GM21619 (cell line): ENCODE measurements at regions not wholly inside any gene's neighbourhood (a gene's known extent, or its start where the extent isn't known, plus 50 kb on each side); places are given as distances from the start of the nearest gene placed in this dataset.

ENCODE experiments used
- ATAC-seq: cut with Tn5 transposase; IDR thresholded peaks from one replicate; pipeline ENCODE4 v1.9.1; 2021; ENCODE audit not compliant: unreplicated experiment

GRCh38 chr11:15615398-15616096, 500.8 kb downstream of the INSC start:
- no peak for ATAC-seq

DNA sequence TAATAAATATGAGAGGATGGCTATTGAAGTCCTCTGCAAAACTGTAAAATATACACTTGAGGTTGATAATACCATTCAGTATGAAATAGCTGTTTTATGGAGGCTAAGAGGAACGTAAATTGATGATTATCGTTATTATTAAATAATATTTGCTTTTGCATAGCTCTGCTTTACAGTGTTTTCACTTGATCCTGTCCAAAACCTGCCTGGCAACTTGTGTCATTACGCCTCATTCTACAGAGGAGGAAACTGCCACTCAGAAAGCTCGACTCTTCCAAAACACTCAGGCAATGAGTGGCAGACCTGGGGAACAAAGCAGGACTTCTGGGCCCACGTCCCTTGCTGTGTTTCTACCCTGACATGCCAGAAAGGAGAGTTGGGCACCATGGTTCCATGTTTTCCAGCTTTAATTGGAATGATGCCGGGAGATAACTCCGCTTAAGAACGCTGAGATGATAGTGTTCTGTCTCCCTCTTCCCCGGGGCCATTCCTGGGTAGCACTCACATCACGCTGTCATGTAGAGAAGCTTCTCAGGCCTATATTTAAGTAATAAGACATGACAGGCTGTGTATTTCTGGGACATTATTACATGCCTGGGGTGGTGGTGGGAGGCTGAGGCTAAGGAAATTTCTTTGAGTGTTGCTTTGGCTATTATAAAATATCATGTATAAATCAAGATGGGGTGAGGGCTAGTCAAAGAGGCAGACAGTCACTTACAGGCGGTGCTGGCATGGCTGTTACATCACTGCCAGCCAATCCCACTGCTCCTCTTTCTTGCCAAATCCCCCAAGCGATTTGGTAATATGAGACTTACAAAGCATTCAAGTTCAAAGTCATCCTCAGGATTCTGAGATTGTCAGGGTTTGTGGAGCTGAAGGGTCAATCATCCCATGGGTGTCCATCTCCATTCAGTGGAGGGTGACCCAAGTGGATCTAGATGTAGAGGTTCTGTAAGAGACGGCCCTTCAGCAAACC, 501.7 kb downstream of the INSC start:
- ATAC-seq: no peak

DNA sequence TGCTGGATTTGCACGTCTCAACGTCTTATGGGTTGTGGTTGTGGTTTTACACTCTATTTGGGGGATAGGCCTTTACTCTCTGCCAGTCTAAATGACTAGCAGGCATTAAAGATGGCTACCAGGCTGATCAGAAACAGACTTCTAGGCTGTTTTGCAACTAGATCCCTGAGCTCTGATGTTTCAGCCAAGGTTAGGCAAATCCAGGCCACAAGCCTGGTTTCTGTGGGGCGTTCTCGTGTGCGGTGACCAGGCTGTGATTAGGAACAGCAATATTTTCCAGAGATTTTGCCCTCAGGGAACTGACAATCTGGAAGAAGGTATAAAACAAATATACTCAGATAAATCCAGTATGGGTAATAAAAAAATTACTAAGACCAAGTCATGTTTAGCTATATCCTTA, 502.4 kb downstream of the INSC start:
- no peak for ATAC-seq

- no peak for ATAC-seq
These were observed 503.9 kb downstream of the INSC start for GRCh38 chr11:15618583-15619032.

DNA sequence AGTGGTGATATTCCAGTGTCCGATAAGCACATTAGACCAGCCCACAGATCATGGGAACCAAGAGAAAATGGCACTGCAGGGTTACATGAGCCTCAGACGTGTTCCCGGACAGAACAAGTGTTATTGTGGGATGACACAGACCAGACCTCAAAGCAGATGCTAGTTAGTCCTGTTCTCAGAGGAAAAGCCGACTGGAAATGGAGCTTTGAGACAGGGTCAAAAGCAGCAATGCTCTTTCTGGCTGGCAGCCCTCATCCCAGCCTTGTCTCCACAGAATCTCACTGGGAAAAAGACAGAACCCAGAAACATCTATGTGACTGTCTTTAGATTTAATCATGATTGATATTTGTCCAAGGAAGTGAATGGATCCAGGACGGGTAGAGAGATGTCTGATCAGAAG, 506.8 kb downstream of the INSC start:
- ATAC-seq: no peak

GRCh38 chr11:15622231-15622890, 507.6 kb downstream of the INSC start:
- ATAC-seq: no peak

- no peak for ATAC-seq
These were observed 510.0 kb downstream of the INSC start for GRCh38 chr11:15624701-15625100.

GRCh38 chr11:15625691-15626090, 511.0 kb downstream of the INSC start:
- no peak for ATAC-seq

- no peak for ATAC-seq
These were observed 512.8 kb downstream of the INSC start for GRCh38 chr11:15627560-15627959.

DNA sequence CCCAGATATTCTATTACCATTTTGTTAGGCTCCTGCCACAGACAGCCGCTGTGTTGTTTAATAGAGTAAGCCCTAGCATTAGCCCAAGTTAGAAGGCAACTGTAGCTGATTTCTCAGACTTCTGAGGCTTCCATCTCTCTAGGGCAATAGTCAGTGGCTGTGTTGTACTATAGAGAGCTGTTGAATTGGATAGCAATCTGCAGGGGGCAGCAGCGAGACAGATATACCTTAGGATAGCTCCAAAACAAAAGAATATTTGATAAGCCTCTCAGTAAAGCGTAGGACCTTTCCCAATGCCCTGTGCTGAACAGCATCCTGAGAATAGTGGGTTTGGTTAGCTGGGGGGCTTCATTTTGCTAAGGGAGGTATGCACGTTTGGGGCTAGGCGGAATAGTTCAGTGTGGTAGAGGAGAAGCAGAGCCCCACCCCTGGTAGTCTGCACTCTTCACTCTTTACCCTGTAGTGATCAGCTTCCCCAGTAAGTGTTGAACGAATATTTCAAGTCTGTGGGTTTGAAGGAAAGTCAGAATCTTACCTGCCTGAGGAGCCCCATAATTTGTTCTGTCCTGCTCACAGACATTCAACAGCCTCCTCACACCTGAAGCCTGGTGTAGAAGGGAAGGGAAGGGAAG, 515.1 kb downstream of the INSC start:
- ATAC-seq: no peak

- no peak for ATAC-seq
These were observed 516.2 kb downstream of the INSC start for GRCh38 chr11:15630896-15631295.

DNA sequence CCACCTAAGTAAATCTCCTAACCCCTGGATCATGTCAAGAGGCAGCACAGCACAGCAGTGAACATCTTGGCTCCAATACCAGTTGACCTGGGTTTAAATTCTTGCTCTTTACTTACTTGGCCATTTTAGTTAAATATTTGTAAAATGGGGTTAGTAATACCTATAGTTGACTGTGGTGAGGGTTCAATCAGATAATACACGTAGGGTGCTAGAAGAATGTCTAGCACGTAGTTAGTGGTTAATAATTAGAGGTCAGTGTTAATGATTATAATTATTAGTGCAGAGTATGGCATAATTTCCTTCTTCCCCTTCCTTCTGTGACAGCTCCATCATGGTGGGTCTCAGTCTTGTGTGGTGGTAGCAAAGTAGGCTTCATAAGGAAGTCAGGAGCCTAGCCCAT, 520.8 kb downstream of the INSC start:
- ATAC-seq: peak; percentile 66

- no peak for ATAC-seq
These were observed 521.9 kb downstream of the INSC start for GRCh38 chr11:15636521-15637089.

DNA sequence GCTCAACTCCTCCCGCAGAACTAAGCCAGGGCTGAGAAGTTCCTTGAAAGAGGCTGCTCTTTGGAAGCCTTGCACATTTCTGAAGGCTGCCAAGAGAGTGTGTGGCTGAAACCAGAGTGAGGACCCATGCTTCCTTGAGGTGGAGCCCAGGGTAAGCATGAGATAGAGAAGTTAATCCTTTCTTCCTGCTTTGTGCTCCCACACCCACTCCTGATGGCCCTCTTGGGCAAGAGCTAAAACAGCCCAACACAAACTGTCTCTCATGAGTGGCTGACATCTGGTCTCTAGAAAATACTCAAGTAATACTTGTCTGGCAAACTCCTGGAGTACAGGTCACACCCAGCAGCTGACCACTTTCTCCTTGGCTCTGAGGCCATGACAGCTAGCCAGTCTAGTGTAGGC, 523.7 kb downstream of the INSC start:
- ATAC-seq: no peak

- no peak for ATAC-seq
These were observed 525.6 kb downstream of the INSC start for GRCh38 chr11:15640318-15640717.

DNA sequence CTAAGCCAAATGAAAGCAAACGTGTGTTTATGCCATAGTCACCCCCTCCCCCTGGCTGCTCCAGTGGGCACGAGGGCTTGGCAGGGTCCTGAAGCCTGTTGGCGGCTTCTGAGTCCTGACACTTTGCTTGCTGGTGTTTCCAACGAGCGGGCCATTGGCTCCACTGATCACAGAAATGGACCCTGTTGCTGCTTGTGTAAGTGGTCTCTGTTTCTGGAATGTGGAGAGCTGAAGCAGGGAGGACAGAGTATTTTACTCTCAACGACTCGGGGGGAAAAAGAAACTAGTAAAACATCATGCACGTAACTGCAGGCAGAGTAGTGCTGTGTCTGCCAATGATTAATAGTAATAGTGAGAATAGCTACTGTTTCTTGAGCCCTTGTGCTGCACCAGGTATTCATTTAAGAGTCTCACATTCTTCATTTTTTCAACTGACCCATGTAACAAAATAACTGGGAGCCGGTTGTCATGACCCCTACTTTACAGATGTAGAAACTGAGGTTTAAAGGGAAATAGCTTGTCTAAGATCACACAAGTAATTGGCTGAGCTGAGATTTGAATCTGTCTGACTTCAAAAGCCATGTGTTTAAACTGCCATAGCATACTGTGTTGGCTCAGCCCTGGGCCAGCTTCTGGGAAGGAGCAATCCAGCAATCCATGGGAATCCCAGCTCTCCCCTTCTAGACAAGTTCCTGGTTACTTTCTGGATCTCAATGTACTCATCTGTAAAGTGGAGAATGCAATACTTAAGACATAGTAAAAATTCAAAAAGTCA, 526.7 kb downstream of the INSC start:
- no peak for ATAC-seq

- ATAC-seq: no peak
These were observed 530.5 kb downstream of the INSC start for GRCh38 chr11:15645201-15645600.

GRCh38 chr11:15649371-15650104, 534.8 kb downstream of the INSC start:
- ATAC-seq: peak; percentile 14
